GM19395 (cell line): ENCODE measurements at regions not wholly inside any gene's neighbourhood (a gene's known extent, or its start where the extent isn't known, plus 50 kb on each side); places are given as distances from the start of the nearest gene placed in this dataset.

Experiments used
- ATAC-seq: cut with Tn5 transposase; IDR thresholded peaks from one replicate; pipeline ENCODE4 v1.9.1; 2021; ENCODE audit warnings: mild to moderate bottlenecking, moderate library complexity; ENCODE audit not compliant: unreplicated experiment

GRCh38 chr16:55113210-55113609 lies 182.5 kb downstream of the IRX5 start:
- no peak for ATAC-seq

- no peak for ATAC-seq
These were observed 184.8 kb downstream of the IRX5 start for GRCh38 chr16:55115506-55115905.

GRCh38 chr16:55116165-55116920 lies 185.7 kb downstream of the IRX5 start:
- no peak for ATAC-seq

- no peak for ATAC-seq
These were observed 188.1 kb downstream of the IRX5 start for GRCh38 chr16:55118701-55119260.

GRCh38 chr16:55120408-55120807 lies 189.7 kb downstream of the IRX5 start:
- no peak for ATAC-seq

GRCh38 chr16:55120826-55121225 lies 190.2 kb downstream of the IRX5 start:
- no peak for ATAC-seq

- ATAC-seq = no peak
These were observed 193.0 kb downstream of the IRX5 start for GRCh38 chr16:55123652-55124051.

GRCh38 chr16:55125818-55126385 lies 195.2 kb downstream of the IRX5 start:
- no peak for ATAC-seq

GRCh38 chr16:55126456-55126855 lies 195.8 kb downstream of the IRX5 start:
- no peak for ATAC-seq

- no peak for ATAC-seq
These were observed 193.5 kb upstream of the IRX6 start for GRCh38 chr16:55130456-55130855.

- no peak for ATAC-seq
These were observed 193.1 kb upstream of the IRX6 start for GRCh38 chr16:55130911-55131310.

GRCh38 chr16:55133654-55134053 lies 190.3 kb upstream of the IRX6 start:
- ATAC-seq = no peak

GRCh38 chr16:55136356-55137150 lies 187.4 kb upstream of the IRX6 start:
- ATAC-seq = no peak

GRCh38 chr16:55138298-55138697 lies 185.7 kb upstream of the IRX6 start:
- ATAC-seq = no peak

- ATAC-seq = no peak
These were observed 181.6 kb upstream of the IRX6 start for GRCh38 chr16:55142405-55142804.

- ATAC-seq = no peak
These were observed 179.4 kb upstream of the IRX6 start for GRCh38 chr16:55144651-55145050.

GRCh38 chr16:55145771-55146603 lies 178.0 kb upstream of the IRX6 start:
- ATAC-seq = no peak

GRCh38 chr16:55146966-55147365 lies 177.0 kb upstream of the IRX6 start:
- ATAC-seq = no peak

GRCh38 chr16:55147396-55147795 lies 176.6 kb upstream of the IRX6 start:
- ATAC-seq = no peak

GRCh38 chr16:55149622-55150021 lies 174.4 kb upstream of the IRX6 start:
- no peak for ATAC-seq
